K562 (cell line): ENCODE measurements at regions not wholly inside any gene's neighbourhood (a gene's known extent, or its start where the extent isn't known, plus 50 kb on each side); places are given as distances from the start of the nearest gene placed in this dataset.

ENCODE experiments used
- ATAC-seq: fragments of 200-7000 bp; cut with Tn5 transposase; 3 replicates; pipeline ENCODE4 v1.9.1; 2020; ENCODE audit warnings: moderate library complexity
- BruUV-seq: library from RNA; stranded (reverse); fragments of 400-500 nt; replicated peaks from 2 replicates; lab custom pipeline; 2021; lab: Mats Ljungman, UMichigan
- CTCF ChIA-PET: fragments of 300-600 bp; formaldehyde crosslinking; extraction: SDS; loops from one replicate; lab custom pipeline; 2021; ENCODE audit warnings: low intra/inter-chr PET ratio; lab: Yijun Ruan, JAX
- POLR2A ChIA-PET: fragments of 300-600, 350-650 bp; sonication (Branson Sonifier 250); formaldehyde crosslinking; extraction: SDS; loops from one replicate; lab custom pipeline; 2021; ENCODE audit warnings: antibody characterized with exemption, inconsistent platforms; lab: Yijun Ruan, JAX
- DNase-seq, 4 experiments: peaks; one replicate each; pipeline versions ENCODE4 v3.0.0 to v3.0.0-alpha.2; 2011 to 2018; ENCODE audit warnings: low spot score in 3 of 4, mixed read lengths in 3 of 4; ENCODE audit errors: extremely low read depth in 1 of 4
- FAIRE-seq: peaks from 2 replicates; lab custom pipeline; 2011; peaks lifted over from hg19 to GRCh38; lab: Jason Lieb, UNC
- H2AFZ ChIP-seq: 2 replicates; pipeline ENCODE4 v1.6.0; 2011; ENCODE audit warnings: low read depth, low read length, control low read depth, inconsistent platforms
- H3K27ac ChIP-seq: fragments of 200-600 bp; 3 replicates; pipeline ENCODE4 v1.8.0; 2011; ENCODE audit warnings: low read depth, mild to moderate bottlenecking, control low read depth, inconsistent platforms, low read length, moderate library complexity, mixed read lengths; ENCODE audit errors: extremely low read depth
- H3K27me3 ChIP-seq, 2 experiments: fragments of 300-600 bp in 1 of 2; 2 replicates in 1 of 2; 3 replicates in 1 of 2; pipeline versions ENCODE4 v1.6.0 to v1.8.0; 2011; ENCODE audit warnings: inconsistent platforms in 2 of 2, low read length in 2 of 2, mild to moderate bottlenecking in 1 of 2, mixed read lengths in 1 of 2, moderate library complexity in 1 of 2; ENCODE audit not compliant: control insufficient read depth in 2 of 2, insufficient read depth in 2 of 2
- H3K36me3 ChIP-seq: fragments of 300-600 bp; 3 replicates; pipeline ENCODE4 v1.8.0; 2011; ENCODE audit warnings: mild to moderate bottlenecking, low read length, inconsistent platforms; ENCODE audit not compliant: control insufficient read depth, insufficient read depth
- H3K4me1 ChIP-seq, 2 experiments: fragments of 200-600 bp in 1 of 2; replicated peaks in 1 of 2; 2 replicates in 1 of 2; 3 replicates in 1 of 2; pipeline versions ENCODE4 v1.5.1 to v1.8.0; 2011; ENCODE audit warnings: inconsistent platforms in 2 of 2, low read length in 2 of 2, mild to moderate bottlenecking in 1 of 2, mixed read lengths in 1 of 2, moderate library complexity in 1 of 2; ENCODE audit not compliant: control insufficient read depth in 2 of 2, insufficient read depth in 2 of 2
- H3K4me2 ChIP-seq: 2 replicates; pipeline ENCODE4 v1.6.1; 2011; ENCODE audit warnings: low read length, control low read depth, inconsistent platforms, mixed read lengths; ENCODE audit not compliant: insufficient read depth
- H3K4me3 ChIP-seq: fragments of 200-600 bp; sonication (generic), shearing (Covaris generic); 2 replicates; pipeline ENCODE4 v1.5.1; 2016; ENCODE audit warnings: control low read depth, inconsistent platforms
- H3K79me2 ChIP-seq: fragments of 200-600 bp; 3 replicates; pipeline ENCODE4 v1.8.0; 2011; ENCODE audit warnings: low read length, inconsistent platforms; ENCODE audit not compliant: control insufficient read depth, insufficient read depth
- H3K9ac ChIP-seq, 2 experiments: 2 replicates each; pipeline versions ENCODE4 v1.6.0 to v1.6.1; 2011; ENCODE audit warnings: low read depth in 2 of 2, low read length in 2 of 2, control low read depth in 1 of 2, inconsistent platforms in 1 of 2, mild to moderate bottlenecking in 1 of 2, mixed read lengths in 1 of 2; ENCODE audit not compliant: insufficient read depth in 1 of 2
- H3K9me1 ChIP-seq: one replicate; pipeline ENCODE4 v1.6.0; 2011; ENCODE audit warnings: inconsistent platforms, mild to moderate bottlenecking, low read length, moderate library complexity; ENCODE audit not compliant: control insufficient read depth, insufficient read depth
- H3K9me3 ChIP-seq: replicated peaks from 2 replicates; pipeline ENCODE4 v1.5.1; 2011; ENCODE audit warnings: low read depth, low read length, inconsistent platforms; ENCODE audit not compliant: control insufficient read depth, insufficient read depth
- H4K20me1 ChIP-seq: replicated peaks from 2 replicates; pipeline ENCODE4 v1.6.1; 2011; ENCODE audit warnings: low read length, inconsistent platforms, mixed read lengths; ENCODE audit not compliant: control insufficient read depth, insufficient read depth
- BRCA1 ChIP-seq, 2 experiments: fragments of 450-650 bp in 1 of 2; sonication (generic) in 1 of 2; formaldehyde crosslinking in 1 of 2; IDR thresholded peaks; 2 replicates each; pipeline versions ENCODE4 v1.5.0 to v1.6.1; 2017 to 2020; ENCODE audit warnings: mild to moderate bottlenecking in 1 of 2, missing genetic modification reagents in 1 of 2
- CREBBP ChIP-seq: IDR thresholded peaks from one replicate; pipeline ENCODE4 v1.6.1; 2012; ENCODE audit warnings: low read depth, mild to moderate bottlenecking, control low read depth, inconsistent platforms, low read length
- MCM3 ChIP-seq: fragments of 450-650 bp; IDR thresholded peaks from 2 replicates; pipeline ENCODE4 v1.6.1; 2016
- MTA1 ChIP-seq: fragments of 450-650 bp; IDR thresholded peaks from 2 replicates; pipeline ENCODE4 v1.6.1; 2017; ENCODE audit warnings: borderline replicate concordance
- MYBL2 ChIP-seq, 2 experiments: fragments of 450-650 bp in 1 of 2; sonication (generic) in 1 of 2; formaldehyde crosslinking in 1 of 2; IDR thresholded peaks; 2 replicates each; pipeline versions ENCODE4 v1.6.1 to v1.8.1; 2017 to 2022; ENCODE audit warnings: borderline replicate concordance in 1 of 2, inconsistent platforms in 1 of 2, low read depth in 1 of 2, mild to moderate bottlenecking in 1 of 2, missing genetic modification reagents in 1 of 2, moderate library complexity in 1 of 2
- MYC ChIP-seq, 2 experiments: fragments of 250-450 bp in 1 of 2; sonication (Bioruptor Pico) in 1 of 2; IDR thresholded peaks; 2 replicates each; pipeline versions ENCODE4 v1.5.1 to v1.6.1; 2012 to 2021; ENCODE audit warnings: low read depth in 2 of 2, borderline replicate concordance in 1 of 2, improper control_type of control experiment in 1 of 2, low read length in 1 of 2, mild to moderate bottlenecking in 1 of 2, moderate library complexity in 1 of 2
- NR3C1 ChIP-seq: sonication (generic); formaldehyde crosslinking; IDR thresholded peaks from 2 replicates; pipeline ENCODE4 v1.8.1; 2022; ENCODE audit warnings: missing genetic modification reagents
- ZNF24 ChIP-seq: fragments of 450-650 bp; IDR thresholded peaks from 2 replicates; pipeline ENCODE4 v1.6.1; 2016
- ZNF696 ChIP-seq: fragments of 250-450 bp; sonication (Bioruptor Pico); conservative IDR thresholded peaks from 2 replicates; pipeline ENCODE4 v1.4.0; 2020; ENCODE audit warnings: mild to moderate bottlenecking, moderate library complexity
- WGBS: fragments of 100-300 bp; shearing (Covaris generic); methylation state at CpG from one replicate; pipeline ENCODE4 v1.1.6; 2016; ENCODE audit warnings: low coverage, mixed read lengths; ENCODE audit not compliant: insufficient coverage; ENCODE audit errors: missing lambda C conversion rate; 5-methylcytosine and 5-hydroxymethylcytosine counted together
- in situ Hi-C: fragments of 300-500 bp; cut with MboI; formaldehyde crosslinking; loops from 4 replicates; pipeline ENCODE4 v1.15.0; 2018; ENCODE audit warnings: inconsistent platforms, mixed read lengths
- intact Hi-C: fragments of 100-400 bp; cut with micrococcal nuclease; formaldehyde crosslinking; loops from 2 replicates; pipeline ENCODE4 v1.14.2; 2022
- TF ChIP-seq, protein P1 (sequence below): sonication (generic); formaldehyde crosslinking; IDR thresholded peaks from 2 replicates; pipeline ENCODE4 v1.8.1; 2022; ENCODE audit warnings: missing genetic modification reagents
- TF ChIP-seq, protein P2 (sequence below): sonication (generic); formaldehyde crosslinking; IDR thresholded peaks from 2 replicates; pipeline ENCODE4 v1.8.0; 2023; ENCODE audit warnings: mild to moderate bottlenecking, missing genetic modification reagents
- TF ChIP-seq, protein P3 (sequence below): fragments of 450-650 bp; IDR thresholded peaks from 2 replicates; pipeline ENCODE4 v1.7.1; 2018; ENCODE audit warnings: mild to moderate bottlenecking, low read depth; ENCODE audit not compliant: partially characterized antibody

DNA sequence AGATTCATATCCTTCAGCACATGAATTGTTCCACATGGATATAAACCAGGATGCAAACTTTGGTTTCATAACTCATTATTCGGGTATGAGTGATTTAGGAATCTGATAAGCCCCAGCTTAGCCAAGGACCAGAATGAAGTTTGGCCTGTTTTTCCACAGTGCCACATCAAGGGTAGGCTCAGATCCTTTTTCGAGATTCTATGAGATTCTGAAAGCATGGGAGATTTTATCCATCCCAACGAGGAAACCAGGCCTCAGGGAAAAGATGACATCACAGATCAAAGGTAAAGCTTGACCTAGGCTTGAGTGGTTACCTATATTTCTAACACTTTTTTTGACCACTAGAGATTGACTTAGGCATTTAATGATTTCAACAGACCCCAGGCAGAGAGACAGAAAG, 590.8 kb upstream of the PKDCC start:
- H3K4me3 ChIP-seq, result no peak overlapping the region
- ATAC-seq (no peak), DNase-seq (no peak), FAIRE-seq (no peak)
- CTCF ChIA-PET, result no interaction called here
- H4K20me1 ChIP-seq, result no peaks in the 10 kb centered on the region
- H2AFZ ChIP-seq, result no peak overlapping the region
- WGBS, result 3% methylated on average over 3 of the region's 3 CpGs
- no peak overlapping the region for H3K4me2 ChIP-seq
- TF ChIP-seq MYBL2 (IDR thresholded peaks at IDR 0.05; ENCODE audit: low read depth) (no peak), MYBL2 (CRISPR knock-in tag; IDR thresholded peaks at IDR 0.05; ENCODE audit: borderline replicate concordance) (no peak), CREBBP (no peak), MCM3 (no peak), ZNF696 (CRISPR knock-in tag) (no peak), NR3C1 (CRISPR knock-in tag) (no peak), ZNF24 (no peak), MYC (IDR thresholded peaks at IDR 0.05; ENCODE audit: low read depth, low read length) (no peak), MYC (CRISPR knock-in tag; IDR thresholded peaks at IDR 0.05; ENCODE audit: borderline replicate concordance, low read depth) (no peak), MTA1 (no peak), BRCA1 (IDR thresholded peaks at IDR 0.05) (no peak), BRCA1 (CRISPR knock-in tag; IDR thresholded peaks at IDR 0.05) (no peak)
- TF ChIP-seq, protein P1, sequence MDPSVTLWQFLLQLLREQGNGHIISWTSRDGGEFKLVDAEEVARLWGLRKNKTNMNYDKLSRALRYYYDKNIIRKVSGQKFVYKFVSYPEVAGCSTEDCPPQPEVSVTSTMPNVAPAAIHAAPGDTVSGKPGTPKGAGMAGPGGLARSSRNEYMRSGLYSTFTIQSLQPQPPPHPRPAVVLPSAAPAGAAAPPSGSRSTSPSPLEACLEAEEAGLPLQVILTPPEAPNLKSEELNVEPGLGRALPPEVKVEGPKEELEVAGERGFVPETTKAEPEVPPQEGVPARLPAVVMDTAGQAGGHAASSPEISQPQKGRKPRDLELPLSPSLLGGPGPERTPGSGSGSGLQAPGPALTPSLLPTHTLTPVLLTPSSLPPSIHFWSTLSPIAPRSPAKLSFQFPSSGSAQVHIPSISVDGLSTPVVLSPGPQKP (CRISPR knock-in tag), result no peak
- TF ChIP-seq, protein P2, sequence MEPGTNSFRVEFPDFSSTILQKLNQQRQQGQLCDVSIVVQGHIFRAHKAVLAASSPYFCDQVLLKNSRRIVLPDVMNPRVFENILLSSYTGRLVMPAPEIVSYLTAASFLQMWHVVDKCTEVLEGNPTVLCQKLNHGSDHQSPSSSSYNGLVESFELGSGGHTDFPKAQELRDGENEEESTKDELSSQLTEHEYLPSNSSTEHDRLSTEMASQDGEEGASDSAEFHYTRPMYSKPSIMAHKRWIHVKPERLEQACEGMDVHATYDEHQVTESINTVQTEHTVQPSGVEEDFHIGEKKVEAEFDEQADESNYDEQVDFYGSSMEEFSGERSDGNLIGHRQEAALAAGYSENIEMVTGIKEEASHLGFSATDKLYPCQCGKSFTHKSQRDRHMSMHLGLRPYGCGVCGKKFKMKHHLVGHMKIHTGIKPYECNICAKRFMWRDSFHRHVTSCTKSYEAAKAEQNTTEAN (CRISPR knock-in tag), result no peak
- TF ChIP-seq, protein P3, sequence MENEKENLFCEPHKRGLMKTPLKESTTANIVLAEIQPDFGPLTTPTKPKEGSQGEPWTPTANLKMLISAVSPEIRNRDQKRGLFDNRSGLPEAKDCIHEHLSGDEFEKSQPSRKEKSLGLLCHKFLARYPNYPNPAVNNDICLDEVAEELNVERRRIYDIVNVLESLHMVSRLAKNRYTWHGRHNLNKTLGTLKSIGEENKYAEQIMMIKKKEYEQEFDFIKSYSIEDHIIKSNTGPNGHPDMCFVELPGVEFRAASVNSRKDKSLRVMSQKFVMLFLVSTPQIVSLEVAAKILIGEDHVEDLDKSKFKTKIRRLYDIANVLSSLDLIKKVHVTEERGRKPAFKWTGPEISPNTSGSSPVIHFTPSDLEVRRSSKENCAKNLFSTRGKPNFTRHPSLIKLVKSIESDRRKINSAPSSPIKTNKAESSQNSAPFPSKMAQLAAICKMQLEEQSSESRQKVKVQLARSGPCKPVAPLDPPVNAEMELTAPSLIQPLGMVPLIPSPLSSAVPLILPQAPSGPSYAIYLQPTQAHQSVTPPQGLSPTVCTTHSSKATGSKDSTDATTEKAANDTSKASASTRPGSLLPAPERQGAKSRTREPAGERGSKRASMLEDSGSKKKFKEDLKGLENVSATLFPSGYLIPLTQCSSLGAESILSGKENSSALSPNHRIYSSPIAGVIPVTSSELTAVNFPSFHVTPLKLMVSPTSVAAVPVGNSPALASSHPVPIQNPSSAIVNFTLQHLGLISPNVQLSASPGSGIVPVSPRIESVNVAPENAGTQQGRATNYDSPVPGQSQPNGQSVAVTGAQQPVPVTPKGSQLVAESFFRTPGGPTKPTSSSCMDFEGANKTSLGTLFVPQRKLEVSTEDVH, result no peak
- no peaks in the 10 kb centered on the region for H3K9me1 ChIP-seq
- H3K36me3 ChIP-seq, result no peaks in the 10 kb centered on the region
- no peaks in the 10 kb centered on the region for H3K9me3 ChIP-seq
- H3K27me3 ChIP-seq, result no peaks in the 10 kb centered on the region
- H3K27ac ChIP-seq, result no peak overlapping the region
- H3K9ac ChIP-seq, result no peak overlapping the region
- no peaks in the 10 kb centered on the region for H3K79me2 ChIP-seq
- intact Hi-C loops (no loop called here), in situ Hi-C loops (no loop called here)
- no peaks in the 10 kb centered on the region for H3K4me1 ChIP-seq
- POLR2A ChIA-PET, result no interaction called here
- BruUV-seq, result no TSS peak
